Fibroblast of lung (primary cell): ENCODE measurements at regions not wholly inside any gene's neighbourhood (a gene's known extent, or its start where the extent isn't known, plus 50 kb on each side); places are given as distances from the start of the nearest gene placed in this dataset.
A peak's percentile ranks its signal among the peaks of the same experiment; 100 is the strongest.

Experiments
- DNase-seq, 2 donors: peaks; one replicate each; pipeline versions ENCODE4 v3.0.0 to v3.0.0-alpha.2; 2010; ENCODE audit warnings: low read depth in 2 of 2
- H2AFZ ChIP-seq: 2 replicates; pipeline ENCODE4 v1.5.1; 2012; ENCODE audit warnings: low read length, control low read depth, inconsistent platforms
- H3K27ac ChIP-seq: 2 replicates; pipeline ENCODE4 v1.5.1; 2011; ENCODE audit warnings: low read length, control low read depth; ENCODE audit not compliant: insufficient read depth
- H3K27me3 ChIP-seq: 2 replicates; pipeline ENCODE4 v1.5.1; 2011; ENCODE audit warnings: mild to moderate bottlenecking, low read length; ENCODE audit not compliant: control insufficient read depth, insufficient read depth
- H3K36me3 ChIP-seq: 2 replicates; pipeline ENCODE4 v1.5.1; 2011; ENCODE audit warnings: low read length; ENCODE audit not compliant: control insufficient read depth, insufficient read depth
- H3K4me1 ChIP-seq: 2 replicates; pipeline ENCODE4 v1.5.1; 2011; ENCODE audit warnings: low read length; ENCODE audit not compliant: control insufficient read depth, insufficient read depth; ENCODE audit errors: extremely low read depth
- H3K4me2 ChIP-seq: 2 replicates; pipeline ENCODE4 v1.5.1; 2011; ENCODE audit warnings: low read length, control low read depth; ENCODE audit not compliant: insufficient read depth; ENCODE audit errors: extremely low read depth
- H3K4me3 ChIP-seq, 4 experiments: fragments of 200-600 bp in 1 of 4; sonication (generic) in 1 of 4; replicated peaks in 1 of 4; 2 replicates each; pipeline ENCODE4 v1.5.1; 2011 to 2016; ENCODE audit warnings: low read length in 4 of 4, low read depth in 3 of 4, mild to moderate bottlenecking in 3 of 4, control low read depth in 2 of 4, inconsistent platforms in 1 of 4, mixed read lengths in 1 of 4; ENCODE audit not compliant: insufficient read depth in 1 of 4; ENCODE audit errors: control extremely low read depth in 1 of 4
- H3K79me2 ChIP-seq: 2 replicates; pipeline ENCODE4 v1.5.1; 2012; ENCODE audit warnings: mild to moderate bottlenecking, low read length, inconsistent platforms; ENCODE audit not compliant: control insufficient read depth, insufficient read depth
- H3K9ac ChIP-seq: 2 replicates; pipeline ENCODE4 v1.5.1; 2011; ENCODE audit warnings: mild to moderate bottlenecking, low read length, control low read depth; ENCODE audit not compliant: insufficient read depth
- H3K9me3 ChIP-seq: 2 replicates; pipeline ENCODE4 v1.5.1; 2012; ENCODE audit warnings: low read depth, low read length; ENCODE audit not compliant: control insufficient read depth, insufficient read depth
- H4K20me1 ChIP-seq: 2 replicates; pipeline ENCODE4 v1.5.1; 2011; ENCODE audit warnings: low read length; ENCODE audit not compliant: control insufficient read depth, insufficient read depth; ENCODE audit errors: extremely low read depth
- CTCF ChIP-seq, 2 donors: IDR thresholded peaks in 1 of 2; conservative IDR thresholded peaks in 1 of 2; 1 replicate in 1 of 2; 2 replicates in 1 of 2; pipeline ENCODE4 v1.5.1; 2011 to 2012; ENCODE audit warnings: low read length in 2 of 2, control low read depth in 1 of 2, inconsistent platforms in 1 of 2, low read depth in 1 of 2, mild to moderate bottlenecking in 1 of 2
- EZH2 ChIP-seq: IDR thresholded peaks from 2 replicates; pipeline ENCODE4 v1.5.1; 2012; ENCODE audit warnings: low read length, control low read depth, mild to moderate bottlenecking; ENCODE audit errors: missing control alignments

- H3K36me3 ChIP-seq = no peaks in the 10 kb centered on the region
- no peak overlapping the region for H3K9ac ChIP-seq
- H3K4me3 ChIP-seq = no peak overlapping the region
- no peak overlapping the region for H3K4me2 ChIP-seq
- no peak for DNase-seq
- no peaks in the 10 kb centered on the region for H3K4me1 ChIP-seq
- H3K27me3 ChIP-seq = no peaks in the 10 kb centered on the region
- H4K20me1 ChIP-seq = no peaks in the 10 kb centered on the region
- no peaks in the 10 kb centered on the region for H3K79me2 ChIP-seq
- no peak overlapping the region for H2AFZ ChIP-seq
- H3K27ac ChIP-seq = no peak overlapping the region
- no peak for TF ChIP-seq CTCF (conservative IDR thresholded peaks at IDR 0.05 in 1 of 2, IDR thresholded peaks at IDR 0.05 in 1 of 2; ENCODE audit: low read depth in 1 of 2, low read length in 2 of 2)
- TF ChIP-seq EZH2 = no peak
- no peaks in the 10 kb centered on the region for H3K9me3 ChIP-seq
Observed at GRCh38 chr4:177562163-177562562, 119.9 kb upstream of the AGA start.

- no peaks in the 10 kb centered on the region for H3K36me3 ChIP-seq
- no peaks in the 10 kb centered on the region for H3K79me2 ChIP-seq
- no peak overlapping the region for H3K4me2 ChIP-seq
- H4K20me1 ChIP-seq = no peaks in the 10 kb centered on the region
- no peak overlapping the region for H3K9ac ChIP-seq
- no peak overlapping the region for H3K27ac ChIP-seq
- H3K9me3 ChIP-seq = no peaks in the 10 kb centered on the region
- no peak overlapping the region for H3K4me3 ChIP-seq
- DNase-seq = peak in 1 of 2 donors; percentile 13
- TF ChIP-seq CTCF (conservative IDR thresholded peaks at IDR 0.05 in 1 of 2, IDR thresholded peaks at IDR 0.05 in 1 of 2; ENCODE audit: low read depth in 1 of 2, low read length in 2 of 2) = no peak
- TF ChIP-seq EZH2 = no peak
- no peak overlapping the region for H2AFZ ChIP-seq
- H3K27me3 ChIP-seq = no peaks in the 10 kb centered on the region
- no peaks in the 10 kb centered on the region for H3K4me1 ChIP-seq
Observed at GRCh38 chr4:177562859-177563258, 120.6 kb upstream of the AGA start.

- H2AFZ ChIP-seq = no peak overlapping the region
- TF ChIP-seq CTCF (conservative IDR thresholded peaks at IDR 0.05 in 1 of 2, IDR thresholded peaks at IDR 0.05 in 1 of 2; ENCODE audit: low read depth in 1 of 2, low read length in 2 of 2) (no peak), EZH2 (no peak)
- no peak overlapping the region for H3K9ac ChIP-seq
Observed at GRCh38 chr4:177566691-177567090, 124.5 kb upstream of the AGA start.

More at GRCh38 chr4:177566691-177567090, 124.5 kb upstream of the AGA start:
- Histone ChIP-seq H3K27ac (no peak overlapping the region), H3K4me2 (no peak overlapping the region), H3K36me3 (no peaks in the 10 kb centered on the region), H3K4me1 (no peaks in the 10 kb centered on the region), H4K20me1 (no peaks in the 10 kb centered on the region), H3K79me2 (no peaks in the 10 kb centered on the region), H3K4me3 (no peak overlapping the region), H3K9me3 (no peaks in the 10 kb centered on the region), H3K27me3 (no peaks in the 10 kb centered on the region)
- no peak for DNase-seq
